C4-2B (cell line): ENCODE measurements at regions not wholly inside any gene's neighbourhood (a gene's known extent, or its start where the extent isn't known, plus 50 kb on each side); places are given as distances from the start of the nearest gene placed in this dataset.

Experiments
- ZFX ChIP-seq: fragments of 450-650 bp; IDR thresholded peaks from 2 replicates; pipeline ENCODE4 v1.6.1; 2017
- TF ChIP-seq, protein P1 (sequence below): fragments of 450-650 bp; conservative IDR thresholded peaks from 2 replicates; pipeline ENCODE4 v1.5.1; 2017; ENCODE audit warnings: mild to moderate bottlenecking

DNA sequence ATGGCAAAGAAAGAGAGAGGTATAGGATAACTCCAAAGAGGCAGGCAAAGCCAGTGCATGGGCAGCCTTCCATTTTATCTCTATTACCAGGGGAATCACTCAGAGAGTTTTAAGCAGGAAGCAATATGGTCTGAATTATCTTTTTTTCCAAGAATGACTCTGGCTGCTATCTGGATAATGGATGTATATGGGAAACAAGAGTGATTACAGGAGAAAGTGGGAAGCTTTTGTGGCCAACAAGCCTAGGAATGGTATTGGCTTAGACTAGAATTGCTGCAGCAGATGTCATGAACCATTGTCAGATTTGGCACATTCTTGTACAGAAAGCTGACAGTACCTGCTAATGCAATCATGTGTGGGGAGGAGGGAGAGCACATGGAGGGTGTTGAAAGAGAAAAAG lies 73.0 kb upstream of the BTBD3 start:
- TF ChIP-seq, protein P1, sequence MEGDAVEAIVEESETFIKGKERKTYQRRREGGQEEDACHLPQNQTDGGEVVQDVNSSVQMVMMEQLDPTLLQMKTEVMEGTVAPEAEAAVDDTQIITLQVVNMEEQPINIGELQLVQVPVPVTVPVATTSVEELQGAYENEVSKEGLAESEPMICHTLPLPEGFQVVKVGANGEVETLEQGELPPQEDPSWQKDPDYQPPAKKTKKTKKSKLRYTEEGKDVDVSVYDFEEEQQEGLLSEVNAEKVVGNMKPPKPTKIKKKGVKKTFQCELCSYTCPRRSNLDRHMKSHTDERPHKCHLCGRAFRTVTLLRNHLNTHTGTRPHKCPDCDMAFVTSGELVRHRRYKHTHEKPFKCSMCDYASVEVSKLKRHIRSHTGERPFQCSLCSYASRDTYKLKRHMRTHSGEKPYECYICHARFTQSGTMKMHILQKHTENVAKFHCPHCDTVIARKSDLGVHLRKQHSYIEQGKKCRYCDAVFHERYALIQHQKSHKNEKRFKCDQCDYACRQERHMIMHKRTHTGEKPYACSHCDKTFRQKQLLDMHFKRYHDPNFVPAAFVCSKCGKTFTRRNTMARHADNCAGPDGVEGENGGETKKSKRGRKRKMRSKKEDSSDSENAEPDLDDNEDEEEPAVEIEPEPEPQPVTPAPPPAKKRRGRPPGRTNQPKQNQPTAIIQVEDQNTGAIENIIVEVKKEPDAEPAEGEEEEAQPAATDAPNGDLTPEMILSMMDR, result no peak
- no peak for TF ChIP-seq ZFX
